Brain microvascular endothelial cell (primary cell): ENCODE measurements at regions not wholly inside any gene's neighbourhood (a gene's known extent, or its start where the extent isn't known, plus 50 kb on each side); places are given as distances from the start of the nearest gene placed in this dataset.
A peak's percentile ranks its signal among the peaks of the same experiment; 100 is the strongest.

Experiments used
- DNase-seq: peaks from one replicate; pipeline ENCODE4 v3.0.0-alpha.2; 2020
- H3K27ac ChIP-seq: fragments of 250-450 bp; sonication (Bioruptor Pico); 2 replicates; pipeline ENCODE4 v1.5.1; 2020; ENCODE audit warnings: mild to moderate bottlenecking, moderate library complexity
- H3K27me3 ChIP-seq: fragments of 250-450 bp; sonication (Bioruptor Pico); replicated peaks from 2 replicates; pipeline ENCODE4 v1.5.1; 2020; ENCODE audit warnings: mild to moderate bottlenecking
- H3K36me3 ChIP-seq: fragments of 250-450 bp; sonication (Bioruptor Pico); replicated peaks from 2 replicates; pipeline ENCODE4 v1.5.1; 2020; ENCODE audit warnings: mild to moderate bottlenecking
- H3K4me3 ChIP-seq: 2 replicates; pipeline ENCODE4 v1.5.1; 2011; ENCODE audit warnings: low read depth, mild to moderate bottlenecking, control low read depth, low read length, moderate library complexity
- CTCF ChIP-seq: IDR thresholded peaks from 2 replicates; pipeline ENCODE4 v1.5.1; 2011; ENCODE audit warnings: low read depth, mild to moderate bottlenecking, moderate library complexity, low read length, control low read depth, inconsistent platforms; ENCODE audit errors: missing control alignments
- in situ Hi-C: cut with HindIII; loops from 2 replicates; pipeline ENCODE4 v1.10.0; 2017; ENCODE audit warnings: low sequenced_read_pairs, low pct_ligation_motif_present

- Histone ChIP-seq H3K27me3 (no peaks in the 10 kb centered on the region), H3K27ac (no peak overlapping the region), H3K36me3 (no peaks in the 10 kb centered on the region), H3K4me3 (no peak overlapping the region)
- no peak for TF ChIP-seq CTCF
- in situ Hi-C loops: no loop called here
- no peak for DNase-seq
Measured at GRCh38 chr10:124318811-124319210, 99.9 kb downstream of the OAT start.

- Histone ChIP-seq H3K27ac (no peak overlapping the region), H3K27me3 (no peaks in the 10 kb centered on the region), H3K4me3 (no peak overlapping the region), H3K36me3 (no peaks in the 10 kb centered on the region)
- DNase-seq: no peak
- no peak for TF ChIP-seq CTCF
- in situ Hi-C loops: no loop called here
Measured at GRCh38 chr10:124318076-124318475, 100.6 kb downstream of the OAT start.

GRCh38 chr10:124316326-124316725 lies 102.4 kb downstream of the OAT start:
- no peak for TF ChIP-seq CTCF
- in situ Hi-C loops: no loop called here
- Histone ChIP-seq H3K27me3 (no peaks in the 10 kb centered on the region), H3K27ac (no peak overlapping the region), H3K36me3 (no peaks in the 10 kb centered on the region), H3K4me3 (no peak overlapping the region)
- DNase-seq: no peak

- Histone ChIP-seq H3K36me3 (no peaks in the 10 kb centered on the region), H3K27ac (no peak overlapping the region), H3K4me3 (no peak overlapping the region), H3K27me3 (no peaks in the 10 kb centered on the region)
- TF ChIP-seq CTCF: no peak
- in situ Hi-C loops: no loop called here
- peak; percentile 56 for DNase-seq
Measured at GRCh38 chr10:124315591-124316270, 103.0 kb downstream of the OAT start.

- no peak for DNase-seq
- TF ChIP-seq CTCF: no peak
- Histone ChIP-seq H3K27me3 (no peaks in the 10 kb centered on the region), H3K27ac (no peak overlapping the region), H3K4me3 (no peak overlapping the region), H3K36me3 (no peaks in the 10 kb centered on the region)
- in situ Hi-C loops: no loop called here
Measured at GRCh38 chr10:124313374-124313773, 105.3 kb downstream of the OAT start.

- Histone ChIP-seq H3K27me3 (no peaks in the 10 kb centered on the region), H3K36me3 (no peaks in the 10 kb centered on the region), H3K4me3 (no peak overlapping the region), H3K27ac (no peak overlapping the region)
- DNase-seq: no peak
- in situ Hi-C loops: no loop called here
- TF ChIP-seq CTCF: no peak
Measured at GRCh38 chr10:124308811-124309210, 109.9 kb downstream of the OAT start.
